ENCODE measurements at regions not wholly inside any gene's neighbourhood (a gene's known extent, or its start where the extent isn't known, plus 50 kb on each side); places are given as distances from the start of the nearest gene placed in this dataset.

DNA sequence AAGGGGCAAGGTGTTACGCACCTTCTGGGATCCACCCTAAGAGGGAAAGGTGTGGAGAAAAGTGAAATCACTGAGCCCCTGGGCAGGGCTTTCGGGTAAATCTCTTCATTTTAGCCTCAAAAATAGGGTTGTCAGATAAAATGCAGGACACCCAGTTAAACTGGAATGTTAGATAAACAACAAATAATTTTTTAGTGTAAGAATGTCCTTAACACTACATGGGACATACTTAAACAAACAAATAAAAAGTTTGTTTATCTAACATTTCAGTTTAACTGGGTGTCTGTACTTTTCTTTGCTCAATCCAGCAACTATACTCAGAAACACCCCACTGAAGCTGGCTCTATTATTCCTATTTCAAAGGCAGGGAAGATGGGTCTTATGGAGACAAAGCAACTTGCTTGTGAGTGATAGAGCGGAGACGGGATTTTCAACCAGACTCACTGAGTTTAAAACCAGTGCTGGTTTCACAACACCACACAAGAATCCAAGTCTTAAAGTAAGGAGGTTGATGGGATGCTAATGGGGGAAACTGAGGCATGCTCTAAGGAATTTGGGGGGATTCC lies 144.8 kb upstream of the RBPJ start:
- no peak for TF ChIP-seq FOSB (CRISPR knock-in tag; IDR thresholded peaks at IDR 0.05)
- TF ChIP-seq, protein P1, sequence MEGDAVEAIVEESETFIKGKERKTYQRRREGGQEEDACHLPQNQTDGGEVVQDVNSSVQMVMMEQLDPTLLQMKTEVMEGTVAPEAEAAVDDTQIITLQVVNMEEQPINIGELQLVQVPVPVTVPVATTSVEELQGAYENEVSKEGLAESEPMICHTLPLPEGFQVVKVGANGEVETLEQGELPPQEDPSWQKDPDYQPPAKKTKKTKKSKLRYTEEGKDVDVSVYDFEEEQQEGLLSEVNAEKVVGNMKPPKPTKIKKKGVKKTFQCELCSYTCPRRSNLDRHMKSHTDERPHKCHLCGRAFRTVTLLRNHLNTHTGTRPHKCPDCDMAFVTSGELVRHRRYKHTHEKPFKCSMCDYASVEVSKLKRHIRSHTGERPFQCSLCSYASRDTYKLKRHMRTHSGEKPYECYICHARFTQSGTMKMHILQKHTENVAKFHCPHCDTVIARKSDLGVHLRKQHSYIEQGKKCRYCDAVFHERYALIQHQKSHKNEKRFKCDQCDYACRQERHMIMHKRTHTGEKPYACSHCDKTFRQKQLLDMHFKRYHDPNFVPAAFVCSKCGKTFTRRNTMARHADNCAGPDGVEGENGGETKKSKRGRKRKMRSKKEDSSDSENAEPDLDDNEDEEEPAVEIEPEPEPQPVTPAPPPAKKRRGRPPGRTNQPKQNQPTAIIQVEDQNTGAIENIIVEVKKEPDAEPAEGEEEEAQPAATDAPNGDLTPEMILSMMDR (IDR thresholded peaks at IDR 0.05), result no peak
- no peak for TF ChIP-seq MAFK (IDR thresholded peaks at IDR 0.05; ENCODE audit: partially characterized antibody)
- TF ChIP-seq, protein P2, sequence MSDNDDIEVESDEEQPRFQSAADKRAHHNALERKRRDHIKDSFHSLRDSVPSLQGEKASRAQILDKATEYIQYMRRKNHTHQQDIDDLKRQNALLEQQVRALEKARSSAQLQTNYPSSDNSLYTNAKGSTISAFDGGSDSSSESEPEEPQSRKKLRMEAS (IDR thresholded peaks at IDR 0.05), result no peak
- TF ChIP-seq POLR2AphosphoS2 (conservative IDR thresholded peaks at IDR 0.05; ENCODE audit: low read length), result no peak
- no peak for TF ChIP-seq ZFP36 (IDR thresholded peaks at IDR 0.05; ENCODE audit: borderline replicate concordance, partially characterized antibody)
- no peak for TF ChIP-seq ZSCAN20 (CRISPR knock-in tag; IDR thresholded peaks at IDR 0.05)
- no peak for TF ChIP-seq CHD4 (IDR thresholded peaks at IDR 0.05; ENCODE audit: borderline replicate concordance)
- TF ChIP-seq POLR2A (IDR thresholded peaks at IDR 0.05; ENCODE audit: low read length), result no peak
